Duodenal mucosa (tissue), 2 donors: ENCODE measurements at regions not wholly inside any gene's neighbourhood (a gene's known extent, or its start where the extent isn't known, plus 50 kb on each side); places are given as distances from the start of the nearest gene placed in this dataset.

Experiments
- H3K27ac ChIP-seq: one replicate; pipeline ENCODE4 v1.7.0; 2013; ENCODE audit warnings: low read depth, low read length
- H3K27me3 ChIP-seq, 2 donors: one replicate each; pipeline ENCODE4 v1.7.0; 2013; ENCODE audit warnings: low read length in 2 of 2, control low read depth in 1 of 2; ENCODE audit not compliant: insufficient read depth in 2 of 2, control insufficient read depth in 1 of 2
- H3K36me3 ChIP-seq, 2 donors: one replicate each; pipeline ENCODE4 v1.7.0; 2013; ENCODE audit warnings: low read length in 2 of 2, control low read depth in 1 of 2; ENCODE audit not compliant: insufficient read depth in 2 of 2, control insufficient read depth in 1 of 2
- H3K4me1 ChIP-seq, 2 donors: one replicate each; pipeline ENCODE4 v1.7.0; 2013; ENCODE audit warnings: low read length in 2 of 2, control low read depth in 1 of 2; ENCODE audit not compliant: insufficient read depth in 2 of 2, control insufficient read depth in 1 of 2
- H3K4me3 ChIP-seq, 2 donors: one replicate each; pipeline ENCODE4 v1.7.0; 2013; ENCODE audit warnings: low read length in 2 of 2, low read depth in 1 of 2
- H3K9ac ChIP-seq, 2 donors: one replicate each; pipeline ENCODE4 v1.7.0; 2013; ENCODE audit warnings: low read length in 2 of 2, low read depth in 1 of 2
- H3K9me3 ChIP-seq, 2 donors: one replicate each; pipeline ENCODE4 v1.7.0; 2013; ENCODE audit warnings: low read length in 2 of 2, control low read depth in 1 of 2; ENCODE audit not compliant: control insufficient read depth in 1 of 2

- H3K9ac ChIP-seq, result no peak overlapping the region
- no peaks in the 10 kb centered on the region for H3K36me3 ChIP-seq
- peaks cover 8 to 11% of the 10 kb centered on the region in 2 donors for H3K9me3 ChIP-seq
- no peak overlapping the region for H3K27ac ChIP-seq
- H3K4me1 ChIP-seq, result no peaks in the 10 kb centered on the region
- peaks cover 18 to 34% of the 10 kb centered on the region in 2 donors for H3K27me3 ChIP-seq
- H3K4me3 ChIP-seq, result no peak overlapping the region
These were observed 191.3 kb downstream of the BMP7 start for GRCh38 chr20:57075181-57075580.

DNA sequence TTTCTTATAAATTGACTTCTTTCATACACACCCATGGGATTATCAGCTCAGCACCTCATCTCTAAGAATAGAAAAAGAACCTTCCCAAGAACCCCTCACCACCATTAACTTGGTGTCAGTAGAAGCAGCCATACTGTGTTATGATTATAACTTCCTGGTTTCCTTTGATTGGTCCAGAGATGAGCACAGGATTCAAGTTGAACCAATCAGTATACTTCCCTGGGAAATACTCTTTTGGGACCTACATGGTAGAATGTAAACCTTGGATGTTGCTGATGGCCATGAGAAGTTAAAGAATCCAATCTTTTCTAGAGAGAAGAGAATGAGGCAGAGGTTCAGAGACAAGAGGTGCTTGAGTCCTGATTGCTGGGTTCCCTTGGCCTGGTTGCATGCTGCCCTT is 190.8 kb downstream of the BMP7 start:
- H3K27ac ChIP-seq, result no peak overlapping the region
- no peak overlapping the region for H3K4me3 ChIP-seq
- no peaks in the 10 kb centered on the region for H3K4me1 ChIP-seq
- H3K9me3 ChIP-seq, result peaks cover 8 to 11% of the 10 kb centered on the region in 2 donors
- no peak overlapping the region for H3K9ac ChIP-seq
- H3K36me3 ChIP-seq, result no peaks in the 10 kb centered on the region
- H3K27me3 ChIP-seq, result peaks cover 18 to 32% of the 10 kb centered on the region in 2 donors

GRCh38 chr20:57076152-57076652 is 190.2 kb downstream of the BMP7 start:
- Histone ChIP-seq H3K4me1 (no peaks in the 10 kb centered on the region), H3K27me3 (peaks cover 17 to 26% of the 10 kb centered on the region in 2 donors), H3K27ac (no peak overlapping the region), H3K9me3 (peaks cover 8 to 11% of the 10 kb centered on the region in 2 donors), H3K9ac (no peak overlapping the region), H3K36me3 (no peaks in the 10 kb centered on the region), H3K4me3 (no peak overlapping the region)

DNA sequence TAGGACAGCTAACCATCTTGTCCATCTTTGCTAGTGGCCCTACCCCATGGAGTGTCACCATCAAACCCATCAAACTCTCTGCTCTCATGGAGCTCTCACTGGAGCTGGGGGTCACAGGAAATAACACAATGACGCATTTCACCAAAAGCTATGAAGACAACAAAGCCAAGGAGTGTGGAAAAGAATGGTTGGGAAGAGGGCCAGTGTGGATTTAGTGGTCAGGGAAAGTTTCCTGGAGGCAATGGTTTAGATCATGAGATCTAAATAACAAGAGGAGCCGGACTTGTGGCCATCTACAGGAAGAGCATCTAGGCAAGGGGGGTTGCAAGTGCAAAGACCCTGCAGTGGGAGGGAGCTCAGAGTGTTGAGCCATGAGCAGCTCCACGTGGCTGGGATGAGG is 189.5 kb downstream of the BMP7 start:
- no peak overlapping the region for H3K4me3 ChIP-seq
- no peak overlapping the region for H3K27ac ChIP-seq
- peaks cover 9 to 20% of the 10 kb centered on the region in 2 donors for H3K27me3 ChIP-seq
- H3K4me1 ChIP-seq, result no peaks in the 10 kb centered on the region
- no peaks in the 10 kb centered on the region for H3K36me3 ChIP-seq
- H3K9me3 ChIP-seq, result peaks cover 8 to 11% of the 10 kb centered on the region in 2 donors
- H3K9ac ChIP-seq, result no peak overlapping the region

DNA sequence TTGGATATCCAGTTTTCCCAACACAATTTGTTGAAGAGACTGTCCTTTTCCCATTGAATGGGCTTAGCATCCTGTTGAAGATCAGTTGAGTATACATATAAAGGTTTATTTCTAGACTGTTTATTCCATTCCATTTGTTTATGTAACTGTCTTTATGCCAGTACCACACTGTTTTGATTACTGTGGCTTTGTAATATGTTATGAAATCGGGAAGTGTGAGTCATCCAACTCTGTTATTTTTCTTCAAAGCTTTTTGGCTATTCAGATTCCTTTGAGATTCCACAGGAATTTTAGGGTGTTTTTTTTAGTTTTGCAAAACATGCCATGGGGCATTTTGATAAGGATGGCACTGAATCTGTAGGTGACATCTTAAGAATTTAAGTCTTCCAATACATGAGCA is 188.3 kb downstream of the BMP7 start:
- peaks cover 8 to 11% of the 10 kb centered on the region in 2 donors for H3K9me3 ChIP-seq
- no peak overlapping the region for H3K9ac ChIP-seq
- H3K36me3 ChIP-seq, result no peaks in the 10 kb centered on the region
- H3K27ac ChIP-seq, result no peak overlapping the region
- no peaks in the 10 kb centered on the region for H3K4me1 ChIP-seq
- H3K4me3 ChIP-seq, result no peak overlapping the region
- H3K27me3 ChIP-seq, result peaks cover 2 to 11% of the 10 kb centered on the region in 2 donors

- peaks cover 8 to 11% of the 10 kb centered on the region in 2 donors for H3K9me3 ChIP-seq
- no peaks in the 10 kb centered on the region for H3K36me3 ChIP-seq
- H3K4me1 ChIP-seq, result no peaks in the 10 kb centered on the region
- no peak overlapping the region for H3K9ac ChIP-seq
- H3K27ac ChIP-seq, result no peak overlapping the region
- peaks cover 0 to 5% of the 10 kb centered on the region in 2 donors for H3K27me3 ChIP-seq
- no peak overlapping the region for H3K4me3 ChIP-seq
These were observed 187.1 kb downstream of the BMP7 start for GRCh38 chr20:57079031-57080005.

GRCh38 chr20:57080796-57081195 is 185.6 kb downstream of the BMP7 start:
- Histone ChIP-seq H3K27ac (no peak overlapping the region), H3K4me1 (no peaks in the 10 kb centered on the region), H3K36me3 (no peaks in the 10 kb centered on the region)

DNA sequence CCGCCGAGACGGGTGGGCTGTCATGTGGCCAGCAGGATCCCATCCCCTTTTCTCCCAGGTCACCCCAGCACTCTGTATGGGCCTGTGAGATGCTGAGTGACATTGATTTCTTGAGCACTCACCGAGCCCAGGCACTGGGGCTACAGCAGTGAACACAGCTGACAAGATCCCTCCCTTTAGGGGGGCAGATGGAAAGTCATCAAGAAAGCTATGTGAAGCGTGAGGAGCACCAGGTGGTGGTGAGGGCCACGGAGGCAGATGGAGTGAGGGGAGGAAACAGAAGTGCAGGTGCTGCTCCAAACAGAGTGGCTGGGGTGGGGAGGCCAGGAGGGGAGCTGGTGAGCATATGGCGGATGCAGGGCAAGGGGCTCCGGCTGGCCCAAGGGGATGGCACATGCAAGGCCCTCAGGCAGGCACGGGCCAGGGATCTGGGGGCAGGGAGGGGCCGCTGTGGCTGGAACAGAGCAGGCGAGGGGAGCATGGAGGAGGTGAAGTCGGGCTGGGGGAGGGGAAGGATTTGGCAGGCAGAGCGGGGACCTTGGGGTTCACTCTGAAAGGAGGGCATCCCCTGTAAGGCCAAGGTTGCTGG is 184.0 kb downstream of the BMP7 start:
- H3K36me3 ChIP-seq, result no peaks in the 10 kb centered on the region
- no peak overlapping the region for H3K9ac ChIP-seq
- no peaks in the 10 kb centered on the region for H3K4me1 ChIP-seq
- no peaks in the 10 kb centered on the region for H3K27me3 ChIP-seq
- no peak overlapping the region for H3K27ac ChIP-seq
- H3K4me3 ChIP-seq, result no peak overlapping the region
- peaks cover 8 to 11% of the 10 kb centered on the region in 2 donors for H3K9me3 ChIP-seq

More at GRCh38 chr20:57080796-57081195, 185.6 kb downstream of the BMP7 start:
- Histone ChIP-seq H3K9ac (no peak overlapping the region), H3K9me3 (peaks cover 8 to 11% of the 10 kb centered on the region in 2 donors), H3K27me3 (no peaks in the 10 kb centered on the region), H3K4me3 (no peak overlapping the region)

DNA sequence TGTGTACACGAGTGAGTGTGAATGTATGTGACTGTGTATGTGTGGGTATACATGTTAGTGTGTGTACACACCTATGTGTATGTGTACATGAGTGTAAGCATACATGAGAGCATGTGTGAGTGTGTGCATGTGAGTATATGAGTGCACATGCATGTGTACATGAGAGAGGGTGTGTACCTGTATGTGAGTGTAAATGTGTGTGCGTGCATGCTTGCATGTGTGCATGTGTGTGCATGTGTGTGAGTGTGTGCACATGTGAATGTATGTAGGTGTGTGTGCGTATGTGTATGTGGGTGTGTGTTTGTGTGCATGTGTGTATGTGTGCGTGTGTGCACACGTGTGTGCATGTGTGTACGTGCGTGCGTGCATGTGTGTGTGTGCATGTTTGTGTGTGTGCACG is 183.4 kb downstream of the BMP7 start:
- peaks cover 0 to 6% of the 10 kb centered on the region in 2 donors for H3K27me3 ChIP-seq
- H3K4me1 ChIP-seq, result no peaks in the 10 kb centered on the region
- H3K9ac ChIP-seq, result no peak overlapping the region
- no peak overlapping the region for H3K27ac ChIP-seq
- no peaks in the 10 kb centered on the region for H3K36me3 ChIP-seq
- no peak overlapping the region for H3K4me3 ChIP-seq
- H3K9me3 ChIP-seq, result peaks cover 8 to 11% of the 10 kb centered on the region in 2 donors

DNA sequence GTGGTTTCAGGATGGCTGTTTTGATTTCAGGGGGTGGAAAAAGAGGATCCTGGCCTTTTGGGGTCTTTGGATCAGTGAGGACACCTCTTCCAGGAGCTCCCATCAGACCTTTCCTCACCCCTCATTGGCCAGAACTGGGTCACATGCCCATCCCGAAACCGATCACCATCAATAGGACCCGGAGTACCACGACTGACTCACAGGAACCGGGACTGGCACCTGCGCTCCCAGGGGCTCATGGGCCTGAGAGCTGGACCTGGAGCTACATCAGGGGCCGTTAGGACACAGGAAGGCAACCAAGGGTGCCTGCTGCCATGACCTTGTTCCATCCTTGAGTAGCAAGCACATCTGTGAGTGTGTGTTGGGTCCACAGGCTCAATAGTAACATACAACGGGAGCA is 180.4 kb downstream of the BMP7 start:
- Histone ChIP-seq H3K36me3 (no peaks in the 10 kb centered on the region), H3K4me3 (no peak overlapping the region), H3K27me3 (peaks cover 0 to 6% of the 10 kb centered on the region in 2 donors), H3K9me3 (no peaks in the 10 kb centered on the region), H3K27ac (no peak overlapping the region), H3K4me1 (no peaks in the 10 kb centered on the region), H3K9ac (no peak overlapping the region)
